ENCODE measurements at regions not wholly inside any gene's neighbourhood (a gene's known extent, or its start where the extent isn't known, plus 50 kb on each side); places are given as distances from the start of the nearest gene placed in this dataset.

DNA sequence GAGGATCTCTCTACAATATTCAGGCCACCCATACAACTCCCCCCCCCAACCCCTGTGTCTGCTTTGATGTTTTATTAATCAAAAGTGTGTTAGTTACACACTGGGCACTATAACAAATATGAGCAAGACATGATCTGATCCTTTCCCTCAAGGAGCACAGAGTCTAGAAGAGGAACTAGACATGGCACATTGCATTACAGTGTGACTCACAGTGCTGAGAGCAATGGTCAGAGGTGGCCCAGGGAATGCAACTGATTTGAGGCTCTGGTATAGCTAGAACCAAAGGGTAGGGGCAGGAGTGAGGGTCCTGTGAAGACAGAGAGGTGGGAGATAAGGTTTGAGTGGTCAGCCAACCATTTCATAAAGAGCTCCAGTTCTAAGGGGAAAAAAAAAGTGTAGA, 539.2 kb downstream of the ACTL7B start:
- in situ Hi-C loops (cut with HindIII; ENCODE audit: low sequenced_read_pairs) = no loop called here

DNA sequence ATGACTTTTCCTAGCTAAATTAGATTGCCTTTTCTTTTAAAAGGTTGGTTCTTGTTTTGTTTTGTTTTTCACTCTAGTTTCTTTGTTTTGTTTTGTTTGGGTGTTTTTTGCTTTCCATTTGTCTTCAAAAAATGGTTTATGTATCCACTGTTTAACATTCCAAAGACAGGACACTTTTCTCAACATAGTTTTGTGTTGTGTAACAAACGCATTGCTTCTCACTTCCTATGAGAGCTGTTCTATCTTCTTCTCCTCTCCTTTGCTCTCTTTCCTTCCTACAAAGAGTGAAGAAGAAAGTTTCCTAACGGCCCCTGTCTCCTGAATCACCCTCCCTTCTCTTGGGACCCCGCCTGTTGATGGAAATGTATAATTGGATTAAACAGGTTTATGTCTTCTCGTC, 539.7 kb downstream of the ACTL7B start:
- in situ Hi-C loops (cut with HindIII; ENCODE audit: low sequenced_read_pairs) = no loop called here

DNA sequence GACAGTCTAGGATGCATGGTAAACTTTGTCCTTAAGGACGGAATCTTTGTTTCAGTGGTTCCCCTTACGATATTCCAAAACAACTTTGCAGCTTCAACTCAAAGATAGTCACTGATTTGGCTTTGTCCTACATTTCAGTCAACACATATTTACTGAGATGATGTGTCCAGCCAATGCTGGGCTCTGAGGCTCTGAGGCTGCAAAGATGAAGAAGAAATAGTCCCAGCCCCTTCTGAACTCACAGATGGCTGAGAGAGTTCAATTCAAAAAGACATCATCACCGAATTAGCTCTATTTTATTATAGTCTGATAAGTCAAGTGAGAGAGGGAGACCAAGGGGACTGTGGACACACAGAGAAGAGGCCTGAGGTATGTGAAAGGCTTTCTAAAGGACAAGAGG, 544.0 kb downstream of the ACTL7B start:
- in situ Hi-C loops (cut with HindIII; ENCODE audit: low sequenced_read_pairs) = no loop called here

DNA sequence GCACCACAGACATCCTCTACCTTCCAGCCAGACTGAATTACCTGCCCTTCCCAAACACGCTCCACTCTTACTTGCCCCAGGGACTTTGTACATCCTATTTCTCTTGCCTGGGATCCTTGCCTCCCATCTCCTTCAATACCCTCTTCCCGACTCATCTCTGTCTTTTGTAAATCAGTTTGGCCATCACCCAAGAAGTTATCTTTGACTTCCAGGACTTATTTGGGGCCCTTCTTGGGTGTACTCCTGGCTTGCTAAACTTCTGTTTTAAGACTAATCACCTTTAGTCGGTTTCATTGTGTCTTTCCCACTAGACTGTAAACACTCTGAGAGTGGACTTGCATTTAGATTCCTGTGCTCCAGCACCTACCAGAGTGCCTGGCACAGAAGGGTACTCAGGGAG, 545.6 kb downstream of the ACTL7B start:
- in situ Hi-C loops (cut with HindIII; ENCODE audit: low sequenced_read_pairs) = no loop called here

DNA sequence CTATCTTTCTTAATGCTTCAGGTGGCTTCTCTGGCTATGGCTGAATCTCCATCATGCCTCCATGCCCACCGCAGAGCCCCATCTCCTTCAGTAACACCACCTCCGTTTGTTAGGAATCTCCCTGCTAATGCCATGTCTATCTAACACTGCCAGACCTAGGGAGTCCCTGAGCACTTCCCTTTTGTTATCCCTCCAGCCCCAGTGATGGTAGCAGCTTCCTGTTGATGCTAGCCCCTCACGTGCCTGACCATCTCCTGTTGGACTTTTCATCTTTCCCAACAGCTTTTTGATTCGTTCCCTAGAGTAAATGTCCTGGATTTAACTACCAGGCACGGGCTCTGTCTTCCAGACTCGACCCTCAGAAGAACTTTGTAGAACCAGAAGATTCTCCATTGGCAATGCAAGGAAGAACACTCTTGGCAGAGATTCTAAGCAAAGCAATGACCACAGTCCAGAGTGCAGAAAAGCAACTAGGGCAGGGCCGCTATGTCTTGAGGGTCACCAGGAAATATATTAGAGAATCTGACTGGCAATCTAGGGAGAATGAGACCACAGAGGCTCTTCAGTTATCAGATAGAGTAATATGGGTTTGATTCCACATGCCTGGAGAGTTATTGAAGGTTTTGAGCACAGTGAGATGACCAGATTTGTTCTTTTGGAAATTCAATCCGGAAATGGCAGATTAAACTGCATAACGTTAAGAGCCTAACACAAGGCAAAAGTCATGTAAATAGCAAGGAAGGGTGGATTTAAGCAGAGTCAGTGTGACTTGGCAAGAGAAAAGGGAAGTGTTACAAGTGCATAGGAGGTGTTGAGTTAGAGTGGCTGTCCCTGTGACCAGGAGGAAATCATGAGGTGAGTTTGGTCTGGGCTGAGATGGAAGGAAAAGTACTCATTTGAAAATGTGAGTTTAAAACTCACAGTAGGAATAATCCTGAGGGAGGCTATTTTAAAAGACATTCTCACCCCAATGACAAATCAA, 555.2 kb downstream of the ACTL7B start:
- in situ Hi-C loops (cut with HindIII; ENCODE audit: low sequenced_read_pairs) = loop anchor here (10.0 kb wide), 1 partner anchor 464 kb away; no protein-coding TSS in a partner anchor

DNA sequence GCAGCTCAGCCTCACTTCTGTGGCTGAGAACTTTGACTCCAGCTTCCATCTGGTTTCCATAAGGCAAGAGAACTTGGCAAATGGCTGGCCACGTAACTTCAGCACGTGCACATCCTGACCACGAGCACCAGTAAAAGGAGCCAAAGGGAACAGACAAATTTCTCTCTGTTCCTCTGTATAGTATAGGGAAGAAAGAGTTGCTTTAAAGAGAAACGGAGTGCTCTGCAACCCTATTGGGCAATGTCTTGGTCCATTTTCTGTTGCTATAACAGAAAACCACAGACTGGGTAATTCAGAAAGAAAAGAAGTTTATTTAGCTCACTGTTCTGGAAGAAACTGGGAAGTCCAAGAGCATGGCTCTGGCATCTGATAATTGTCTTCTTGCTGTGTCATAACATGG, 558.7 kb downstream of the ACTL7B start:
- in situ Hi-C loops (cut with HindIII; ENCODE audit: low sequenced_read_pairs) = no loop called here

DNA sequence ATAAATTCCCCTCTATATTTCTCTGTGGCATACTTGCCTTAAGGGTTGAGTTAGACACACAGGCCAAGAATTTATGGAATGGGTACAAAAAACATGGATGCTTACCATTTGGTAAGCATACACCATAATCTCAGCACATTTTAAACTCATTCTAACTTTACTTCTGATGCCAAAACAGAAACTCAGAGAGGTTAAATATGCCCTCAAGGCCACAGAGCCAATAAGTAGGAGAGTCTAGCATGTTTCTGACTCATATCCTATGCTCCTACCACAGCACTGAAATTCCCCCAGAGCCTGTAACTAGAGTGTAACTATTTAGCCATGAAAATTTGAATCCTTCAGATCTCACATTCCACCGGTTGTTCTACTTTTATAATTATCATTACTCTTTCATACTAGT, 559.7 kb downstream of the ACTL7B start:
- in situ Hi-C loops (cut with HindIII; ENCODE audit: low sequenced_read_pairs) = no loop called here

DNA sequence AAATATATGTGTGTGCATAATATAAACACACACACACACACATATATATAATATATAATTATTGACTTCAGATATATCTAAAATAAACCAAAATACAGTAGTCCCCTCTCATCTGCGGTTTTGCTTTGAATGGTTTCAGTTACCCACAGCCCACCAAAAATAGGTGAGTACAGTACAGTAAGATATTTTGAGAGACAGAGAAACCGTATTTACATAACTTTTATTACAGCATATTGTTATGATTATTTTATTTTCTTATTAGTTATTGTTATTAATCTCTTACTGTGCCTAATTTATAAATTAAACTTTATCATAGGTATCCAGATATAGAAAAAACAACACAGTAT, 564.2 kb downstream of the ACTL7B start:
- in situ Hi-C loops (cut with HindIII; ENCODE audit: low sequenced_read_pairs) = no loop called here

DNA sequence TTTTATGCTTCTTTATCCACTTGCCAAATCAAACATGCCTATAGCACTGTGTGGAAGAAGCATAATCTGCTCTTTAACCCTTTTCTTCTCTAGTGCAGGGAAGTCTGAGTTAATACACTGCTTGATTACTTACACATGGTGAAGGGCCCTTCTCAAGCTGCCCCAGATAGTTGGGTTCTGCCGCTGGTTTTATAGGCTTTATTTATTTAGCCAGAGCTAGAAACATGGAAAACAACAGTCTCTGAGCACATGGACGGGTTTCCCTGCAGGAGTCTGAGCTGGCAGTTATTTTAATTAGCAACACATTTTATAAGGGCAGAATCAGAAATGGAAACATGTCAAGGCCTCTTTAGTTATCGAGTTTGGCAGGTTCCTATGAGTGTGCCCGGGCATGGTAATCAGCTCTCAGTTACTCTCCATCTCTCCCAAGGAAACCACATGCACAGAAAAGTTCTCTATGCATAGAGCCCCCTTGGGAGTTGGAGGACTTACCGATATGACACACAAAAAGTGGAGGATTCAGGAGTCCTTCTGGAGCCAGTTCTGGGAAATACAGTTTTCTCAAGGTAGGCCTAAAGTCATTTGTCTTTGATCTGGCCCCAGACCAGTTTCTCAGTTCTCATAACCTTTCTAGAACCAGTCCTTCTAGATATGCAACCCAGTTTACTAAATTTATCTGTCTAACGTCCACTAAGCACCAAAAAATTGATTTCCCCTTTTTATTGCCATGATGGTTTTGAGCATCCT, 564.8 kb downstream of the ACTL7B start:
- in situ Hi-C loops (cut with HindIII; ENCODE audit: low sequenced_read_pairs) = no loop called here

DNA sequence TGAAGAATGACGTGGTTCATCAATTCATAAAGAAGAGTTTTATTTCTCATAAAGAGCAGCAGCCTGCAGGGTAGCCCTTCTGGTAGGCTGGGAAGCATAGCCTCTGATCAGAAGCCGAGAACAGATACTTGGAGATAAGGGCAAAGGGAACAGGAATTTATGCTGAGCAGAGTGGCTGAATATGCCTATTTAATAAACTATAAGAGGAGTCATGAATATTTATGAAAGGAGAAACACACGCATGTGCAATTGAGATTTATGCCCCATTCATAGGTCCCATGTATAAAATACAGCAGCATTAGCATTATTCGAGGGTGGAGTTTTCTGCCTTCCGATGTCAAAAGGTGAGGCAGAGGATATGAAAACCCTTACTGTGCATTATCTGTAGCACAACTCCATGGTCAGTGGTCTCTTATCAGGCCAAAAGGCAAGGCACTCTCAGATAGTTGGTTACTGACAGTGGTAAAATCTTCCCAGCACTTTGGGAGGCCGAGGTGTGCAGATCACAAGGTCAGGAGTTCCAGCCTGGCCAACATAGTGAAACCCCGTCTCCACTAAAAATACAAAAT, 569.1 kb downstream of the ACTL7B start:
- in situ Hi-C loops (cut with HindIII; ENCODE audit: low sequenced_read_pairs) = no loop called here

DNA sequence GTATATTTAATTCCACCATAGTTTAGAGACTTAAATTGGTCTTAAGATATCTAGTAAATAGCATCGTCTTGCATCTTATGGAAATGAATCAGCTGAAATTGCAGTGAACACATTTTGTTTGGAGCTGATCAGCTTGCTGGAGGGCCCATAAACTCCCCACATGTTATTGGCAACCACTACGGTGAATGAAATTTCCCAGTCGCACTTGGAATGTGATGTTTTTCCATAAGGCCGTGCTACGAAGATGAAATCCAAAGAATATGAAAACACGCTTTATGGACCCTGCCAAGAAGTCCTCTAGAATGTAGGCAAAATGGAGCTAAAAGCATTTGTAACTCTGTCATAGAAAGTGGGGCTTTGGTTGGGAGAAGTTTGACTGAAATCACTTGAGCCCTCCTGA, 572.1 kb downstream of the ACTL7B start:
- in situ Hi-C loops (cut with HindIII; ENCODE audit: low sequenced_read_pairs) = no loop called here

DNA sequence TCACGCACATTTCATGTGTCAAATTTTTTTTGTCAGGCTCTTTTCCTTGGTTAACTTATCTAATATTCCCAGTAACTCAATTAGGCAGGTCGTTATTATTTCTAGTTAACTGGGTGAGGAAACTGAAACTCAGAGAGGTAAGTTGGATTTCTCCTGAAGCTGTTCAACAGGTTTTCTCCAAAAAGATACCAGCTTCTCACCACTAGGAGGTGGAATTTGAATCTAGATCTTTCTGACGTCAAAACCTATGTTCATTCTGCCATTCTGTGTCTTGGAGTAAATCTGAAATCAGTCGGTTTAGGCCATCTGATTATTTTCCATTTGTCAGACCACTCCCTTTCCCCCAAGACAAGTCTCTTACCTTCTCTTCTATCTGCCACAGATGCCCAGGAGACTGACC, 572.9 kb downstream of the ACTL7B start:
- in situ Hi-C loops (cut with HindIII; ENCODE audit: low sequenced_read_pairs) = no loop called here

DNA sequence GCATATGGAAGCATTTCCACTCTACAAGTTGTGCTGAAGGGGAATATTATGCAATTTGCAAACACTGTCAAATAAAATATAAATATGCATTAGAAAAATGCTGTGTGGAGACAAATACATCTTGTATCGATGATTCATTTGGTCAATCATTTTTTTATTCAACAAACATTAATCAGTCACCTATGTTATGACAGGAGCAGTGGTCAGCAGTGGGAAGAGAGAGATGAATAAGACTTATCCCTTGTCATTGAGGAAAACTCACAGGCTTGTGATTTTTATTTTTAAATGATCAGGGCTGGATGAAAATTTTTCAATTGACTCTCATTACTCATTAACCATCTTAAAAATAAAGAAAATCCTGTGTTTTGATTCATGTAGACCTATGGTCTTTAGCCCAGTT, 574.1 kb downstream of the ACTL7B start:
- in situ Hi-C loops (cut with HindIII; ENCODE audit: low sequenced_read_pairs) = no loop called here

DNA sequence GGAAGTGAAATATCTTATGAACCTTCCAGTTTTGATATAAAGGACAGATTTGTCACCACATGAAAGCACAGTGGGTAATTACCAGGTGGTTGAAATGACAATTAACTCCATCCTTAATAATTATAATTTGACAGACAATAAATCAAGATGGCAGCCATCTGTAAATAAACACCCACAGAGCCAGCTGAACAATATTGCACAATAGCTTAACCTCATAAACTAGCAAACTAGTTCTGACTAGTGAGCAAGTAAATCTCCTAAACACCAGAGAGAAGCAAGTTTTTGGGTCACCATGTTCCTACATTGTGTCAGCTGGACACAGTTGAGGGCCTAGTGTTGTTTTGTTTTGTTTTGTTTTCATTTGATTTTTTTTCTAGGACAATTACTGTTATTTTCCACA, 577.4 kb downstream of the ACTL7B start:
- in situ Hi-C loops (cut with HindIII; ENCODE audit: low sequenced_read_pairs) = loop anchor here (10.0 kb wide), 1 partner anchor 784 kb away; no protein-coding TSS in a partner anchor

DNA sequence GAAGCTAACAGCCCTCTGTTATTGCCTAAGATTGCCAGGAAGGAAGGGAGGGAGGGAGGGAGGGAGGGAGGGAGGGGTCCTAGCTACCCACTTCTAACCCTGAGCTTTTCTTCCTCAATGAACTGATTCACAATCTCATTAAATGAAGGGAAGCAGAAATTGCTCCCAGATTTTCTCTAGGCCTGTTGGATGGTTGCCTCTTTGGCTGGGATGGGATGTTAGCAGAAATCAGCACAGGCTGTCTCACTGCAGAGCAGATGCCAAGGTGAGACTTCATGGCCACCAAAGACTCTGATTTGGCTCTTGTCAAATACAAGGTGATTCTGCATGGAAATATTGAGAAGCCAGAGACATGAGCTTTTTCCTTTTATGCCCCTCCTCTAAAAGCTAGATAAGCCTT, 578.6 kb downstream of the ACTL7B start:
- in situ Hi-C loops (cut with HindIII; ENCODE audit: low sequenced_read_pairs) = loop anchor here (10.0 kb wide), 1 partner anchor 782 kb away; no protein-coding TSS in a partner anchor

DNA sequence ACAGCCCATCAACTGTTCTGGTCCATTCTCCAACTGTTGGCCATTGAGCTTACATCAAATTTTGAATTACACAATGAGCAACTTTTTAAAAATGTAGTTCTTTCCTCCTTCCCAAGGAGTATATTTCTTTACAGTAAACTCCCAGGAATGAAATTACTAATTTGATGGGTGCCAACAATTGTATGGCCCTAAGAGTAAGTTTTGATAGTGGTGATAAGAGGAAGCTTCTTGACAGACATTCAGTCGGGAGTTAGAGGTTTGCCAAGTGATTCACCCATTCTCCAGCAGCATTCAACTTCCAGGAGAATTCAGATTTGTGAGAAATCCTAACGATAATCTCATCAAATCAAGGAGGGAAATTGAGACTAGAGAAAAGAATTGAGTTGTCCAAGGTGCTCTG, 579.9 kb downstream of the ACTL7B start:
- in situ Hi-C loops (cut with HindIII; ENCODE audit: low sequenced_read_pairs) = loop anchor here (10.0 kb wide), 1 partner anchor 781 kb away; no protein-coding TSS in a partner anchor

DNA sequence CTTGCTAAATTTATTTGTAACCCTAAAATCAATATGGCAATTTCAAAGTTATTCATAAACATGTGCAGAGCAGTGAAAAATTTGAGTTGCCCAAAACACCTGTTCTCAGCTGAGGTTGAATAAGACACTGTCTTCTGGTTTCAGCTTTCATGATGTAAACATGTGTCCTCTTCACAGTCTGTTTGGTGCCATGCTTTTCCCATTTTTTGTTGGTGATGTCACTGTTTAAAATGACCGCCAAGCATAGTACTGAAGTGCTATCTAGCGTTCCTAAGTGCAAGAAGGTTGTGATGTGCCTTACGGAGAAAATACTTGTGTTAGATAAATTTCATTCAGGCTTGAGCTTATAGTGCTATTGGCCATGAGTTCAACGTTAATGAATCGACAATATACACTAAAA, 580.8 kb downstream of the ACTL7B start:
- in situ Hi-C loops (cut with HindIII; ENCODE audit: low sequenced_read_pairs) = loop anchor here (10.0 kb wide), 1 partner anchor 780 kb away; no protein-coding TSS in a partner anchor

DNA sequence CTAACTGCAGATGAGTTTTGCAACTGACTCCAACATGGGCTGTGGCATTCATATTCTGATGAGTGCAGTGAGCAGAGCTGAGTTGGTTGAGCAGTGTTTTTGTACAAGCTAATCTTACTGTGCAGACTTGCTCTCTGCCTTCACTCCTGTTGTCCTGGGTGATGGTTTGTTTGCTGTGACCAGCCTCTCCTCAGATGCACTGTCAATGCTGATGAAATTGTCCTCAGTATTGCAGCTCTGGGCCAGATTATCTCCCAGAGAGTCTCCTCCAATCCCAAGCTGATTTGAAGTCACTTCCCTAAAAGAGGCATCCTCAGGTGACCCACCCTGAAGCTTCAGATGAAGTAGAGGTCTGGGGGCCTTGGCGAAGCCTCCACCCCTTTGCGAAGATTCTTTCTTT, 581.8 kb downstream of the ACTL7B start:
- in situ Hi-C loops (cut with HindIII; ENCODE audit: low sequenced_read_pairs) = loop anchor here (10.0 kb wide), 1 partner anchor 779 kb away; no protein-coding TSS in a partner anchor

DNA sequence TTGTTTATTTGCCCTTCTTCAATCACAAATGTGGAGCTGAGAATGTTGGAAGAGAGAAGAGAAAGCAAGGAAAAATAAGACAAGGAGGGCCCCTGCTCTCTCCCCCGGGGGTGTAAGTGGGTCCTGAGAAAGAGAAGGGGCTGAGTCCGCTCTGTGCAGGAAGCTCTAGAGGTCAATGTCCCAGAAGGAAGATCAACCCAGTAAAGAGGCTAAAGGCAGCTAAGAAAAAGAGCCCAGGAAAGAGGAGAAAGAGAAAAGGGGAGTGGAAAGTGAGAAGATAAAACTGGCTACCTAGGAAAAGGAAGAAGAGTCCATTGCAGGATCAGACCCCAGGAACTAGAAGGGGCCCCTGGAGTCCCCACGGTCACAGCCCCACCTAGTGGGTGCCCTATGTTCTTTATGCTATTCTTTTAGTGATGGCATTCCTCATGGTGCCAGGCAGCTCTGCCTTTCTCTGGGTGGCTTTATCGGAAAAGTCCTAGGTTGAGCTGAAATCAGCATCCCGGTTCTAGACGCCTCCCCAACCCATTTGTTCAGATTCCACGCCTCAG, 583.4 kb downstream of the ACTL7B start:
- in situ Hi-C loops (cut with HindIII; ENCODE audit: low sequenced_read_pairs) = loop anchor here (10.0 kb wide), 1 partner anchor 778 kb away; no protein-coding TSS in a partner anchor

DNA sequence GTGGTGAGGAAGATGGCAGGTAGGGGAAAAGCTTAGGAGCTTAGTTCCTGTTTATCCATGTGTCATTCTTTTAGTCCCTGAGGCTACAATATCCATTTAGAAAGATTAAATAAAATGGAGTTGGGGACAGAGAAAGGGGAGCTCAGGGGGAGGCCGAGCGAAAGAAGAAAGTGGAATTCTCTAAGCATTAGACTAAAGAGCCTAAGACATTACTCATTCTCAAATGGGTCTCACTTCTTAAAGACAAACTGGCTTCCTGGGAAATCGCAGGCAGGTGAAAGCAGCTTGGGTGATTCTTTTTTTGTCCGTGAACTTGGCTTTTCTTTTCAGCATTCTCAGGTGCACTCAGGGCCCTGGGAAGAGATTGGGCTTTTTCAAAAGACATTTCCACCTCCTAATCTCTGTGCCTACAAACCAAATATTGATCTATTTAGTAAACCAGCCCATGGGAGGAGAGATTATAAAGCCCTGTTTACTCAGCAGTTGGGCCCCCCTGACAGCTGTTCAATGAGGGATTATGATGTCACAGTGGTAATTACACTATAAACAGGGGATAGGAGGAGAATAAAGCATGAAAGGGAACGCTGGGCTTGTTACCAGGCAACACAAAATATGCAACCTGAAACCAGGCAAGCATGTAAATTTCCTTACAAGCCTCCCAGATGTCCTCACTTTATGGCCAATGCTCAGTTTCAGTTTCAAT, 584.0 kb downstream of the ACTL7B start:
- in situ Hi-C loops (cut with HindIII; ENCODE audit: low sequenced_read_pairs) = loop anchor here (10.0 kb wide), 1 partner anchor 777 kb away; no protein-coding TSS in a partner anchor
